CD4-positive, alpha-beta T cell treated with Interleukin-2 at 100 ng/mL for 4 hours (primary cell): ENCODE measurements at regions not wholly inside any gene's neighbourhood (a gene's known extent, or its start where the extent isn't known, plus 50 kb on each side); places are given as distances from the start of the nearest gene placed in this dataset.

Source experiments
- DNase-seq: peaks from one replicate; pipeline ENCODE4 v3.0.0-alpha.2; 2020; ENCODE audit warnings: low spot score

- no peak for DNase-seq
Observed at GRCh38 chr6:25224242-25224641, 54.9 kb upstream of the CARMIL1 start.

DNA sequence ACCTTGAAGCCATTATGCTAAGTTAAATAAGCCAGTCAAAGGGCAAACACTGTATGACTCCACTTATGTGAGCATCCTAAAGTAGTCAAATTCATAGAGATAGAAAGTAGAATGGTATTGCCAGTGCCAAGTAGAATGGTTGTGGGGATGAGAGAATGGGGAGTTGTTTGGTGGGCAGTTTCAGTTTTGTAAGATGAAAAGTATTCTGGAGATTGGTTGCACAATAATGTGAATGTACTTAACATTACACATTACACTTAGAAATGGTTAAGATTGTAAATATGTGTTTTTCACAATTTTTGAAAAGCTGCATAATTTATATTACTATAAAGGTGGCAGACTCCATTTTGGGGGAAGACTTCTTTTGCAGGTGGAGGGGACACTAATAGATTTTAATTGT lies 51.3 kb upstream of the CARMIL1 start:
- no peak for DNase-seq
